Upper lobe of left lung (tissue), 6 donors: ENCODE measurements at regions not wholly inside any gene's neighbourhood (a gene's known extent, or its start where the extent isn't known, plus 50 kb on each side); places are given as distances from the start of the nearest gene placed in this dataset.

ENCODE experiments used
- ATAC-seq, 2 donors: fragments of 200-7000 bp; cut with Tn5 transposase; one replicate each; pipeline ENCODE4 v1.9.1; 2022; ENCODE audit warnings: mild to moderate bottlenecking in 2 of 2, moderate library complexity in 2 of 2; ENCODE audit not compliant: low FRiP score in 2 of 2
- DNase-seq, 2 donors: peaks; one replicate each; pipeline ENCODE4 v3.0.0-alpha.2; 2019 to 2020
- H3K27ac ChIP-seq, 4 donors: fragments of 200-600 bp; sonication (generic); one replicate each; pipeline ENCODE4 v1.5.1; 2016 to 2019
- H3K27me3 ChIP-seq, 4 donors: fragments of 200-600 bp; sonication (generic); one replicate each; pipeline ENCODE4 v1.5.1; 2017 to 2019
- H3K36me3 ChIP-seq, 4 donors: fragments of 200-600 bp; sonication (generic); one replicate each; pipeline ENCODE4 v1.5.1; 2016 to 2019
- H3K4me1 ChIP-seq, 4 donors: fragments of 200-600 bp; sonication (generic); one replicate each; pipeline ENCODE4 v1.5.1; 2018 to 2019
- H3K4me3 ChIP-seq, 4 donors: fragments of 200-600 bp; sonication (generic); one replicate each; pipeline ENCODE4 v1.5.1; 2017 to 2019; ENCODE audit warnings: mild to moderate bottlenecking in 2 of 4, moderate library complexity in 1 of 4
- H3K9me3 ChIP-seq, 4 donors: fragments of 200-600 bp; sonication (generic); one replicate each; pipeline ENCODE4 v1.5.1; 2018 to 2019
- EP300 ChIP-seq, 4 donors: sonication (generic); formaldehyde crosslinking; IDR thresholded peaks; one replicate each; pipeline ENCODE4 v1.5.1; 2017; ENCODE audit warnings: antibody characterized with exemption in 4 of 4, control low read depth in 2 of 4
- POLR2A ChIP-seq, 4 donors: fragments of 450-650 bp; IDR thresholded peaks; one replicate each; pipeline ENCODE4 v1.5.1; 2016 to 2017; ENCODE audit warnings: antibody characterized with exemption in 4 of 4, mild to moderate bottlenecking in 2 of 4
- POLR2AphosphoS5 ChIP-seq, 2 donors: sonication (generic); formaldehyde crosslinking; IDR thresholded peaks; one replicate each; pipeline ENCODE4 v1.5.1; 2017; ENCODE audit warnings: antibody characterized with exemption in 2 of 2
- WGBS, 2 donors: methylation state at CpG; one replicate each; pipeline ENCODE4 v1.1.5; 2017 to 2018; 5-methylcytosine and 5-hydroxymethylcytosine counted together
- TF ChIP-seq, protein P1 (sequence below), 6 experiments: fragments of 450-650 bp in 4 of 6; fragments of 200-600 bp in 2 of 6; sonication (generic) in 2 of 6; IDR thresholded peaks; one replicate each; pipeline ENCODE4 v1.5.1; 2016 to 2019; ENCODE audit warnings: antibody characterized with exemption in 6 of 6
- donor health status: DM: no; HTN: no; CAD: no; lungs with moderate emphysema.
- donor health status: DM: no; HTN: yes; CAD: no; lungs with severe emphysema.

DNA sequence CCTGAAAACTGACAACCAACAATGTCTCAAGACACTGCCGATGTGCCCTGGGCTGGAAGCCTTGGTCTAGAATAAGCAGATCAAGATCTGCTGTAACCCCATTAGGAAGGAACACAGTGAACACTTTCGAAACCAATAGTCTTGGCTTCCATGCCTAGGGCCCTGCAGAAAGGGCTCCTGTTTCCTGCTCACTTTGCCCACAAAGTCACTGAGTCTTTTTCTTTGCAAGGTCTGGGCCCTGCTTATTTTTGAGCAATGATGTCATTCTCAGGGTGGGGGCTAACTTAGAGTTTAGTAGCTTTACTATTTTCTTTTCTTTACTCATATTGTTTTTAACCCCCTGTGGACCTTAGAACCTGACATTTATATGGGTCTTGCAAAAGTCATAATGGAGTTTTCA is 704.2 kb upstream of the TMEM132C start:
- H3K36me3 ChIP-seq = no peaks in the 10 kb centered on the region
- TF ChIP-seq, protein P1, sequence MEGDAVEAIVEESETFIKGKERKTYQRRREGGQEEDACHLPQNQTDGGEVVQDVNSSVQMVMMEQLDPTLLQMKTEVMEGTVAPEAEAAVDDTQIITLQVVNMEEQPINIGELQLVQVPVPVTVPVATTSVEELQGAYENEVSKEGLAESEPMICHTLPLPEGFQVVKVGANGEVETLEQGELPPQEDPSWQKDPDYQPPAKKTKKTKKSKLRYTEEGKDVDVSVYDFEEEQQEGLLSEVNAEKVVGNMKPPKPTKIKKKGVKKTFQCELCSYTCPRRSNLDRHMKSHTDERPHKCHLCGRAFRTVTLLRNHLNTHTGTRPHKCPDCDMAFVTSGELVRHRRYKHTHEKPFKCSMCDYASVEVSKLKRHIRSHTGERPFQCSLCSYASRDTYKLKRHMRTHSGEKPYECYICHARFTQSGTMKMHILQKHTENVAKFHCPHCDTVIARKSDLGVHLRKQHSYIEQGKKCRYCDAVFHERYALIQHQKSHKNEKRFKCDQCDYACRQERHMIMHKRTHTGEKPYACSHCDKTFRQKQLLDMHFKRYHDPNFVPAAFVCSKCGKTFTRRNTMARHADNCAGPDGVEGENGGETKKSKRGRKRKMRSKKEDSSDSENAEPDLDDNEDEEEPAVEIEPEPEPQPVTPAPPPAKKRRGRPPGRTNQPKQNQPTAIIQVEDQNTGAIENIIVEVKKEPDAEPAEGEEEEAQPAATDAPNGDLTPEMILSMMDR (IDR thresholded peaks at IDR 0.05) = no peak
- no peak for TF ChIP-seq POLR2A (IDR thresholded peaks at IDR 0.05)
- no peak for TF ChIP-seq POLR2AphosphoS5 (IDR thresholded peaks at IDR 0.05)
- no peak for TF ChIP-seq EP300 (IDR thresholded peaks at IDR 0.05)
- DNase-seq = no peak
- WGBS, 2 donors = 80 to 92% methylated on average over 2 of the region's 2 CpGs
- H3K27ac ChIP-seq = no peak overlapping the region
- H3K9me3 ChIP-seq = no peaks in the 10 kb centered on the region
- H3K4me1 ChIP-seq = peaks cover 0 to 4% (median 0%) of the 10 kb centered on the region in 4 donors
- no peak overlapping the region for H3K4me3 ChIP-seq
- no peaks in the 10 kb centered on the region for H3K27me3 ChIP-seq
- ATAC-seq = no peak

DNA sequence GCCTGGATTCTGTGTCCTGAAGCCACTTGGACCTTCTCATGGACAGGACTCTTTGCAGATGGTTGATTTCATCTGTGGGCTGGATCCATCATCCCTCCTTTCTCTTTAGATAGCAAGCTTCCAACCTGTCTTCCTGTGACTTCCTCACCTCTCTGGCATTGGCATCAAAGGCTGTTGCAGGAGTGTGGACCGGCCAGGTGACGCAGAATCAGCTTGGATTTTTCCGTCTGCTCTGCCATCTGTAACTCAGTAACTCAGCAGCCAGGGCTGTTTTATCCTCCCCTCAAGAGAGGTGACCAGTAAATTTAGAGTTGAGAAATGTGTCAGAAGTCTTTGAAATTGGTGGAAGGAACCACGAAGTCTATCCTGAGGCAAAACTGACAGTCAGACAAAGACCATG is 701.7 kb upstream of the TMEM132C start:
- Histone ChIP-seq H3K9me3 (no peaks in the 10 kb centered on the region), H3K27ac (no peak overlapping the region), H3K36me3 (no peaks in the 10 kb centered on the region), H3K4me3 (no peak overlapping the region), H3K4me1 (no peaks in the 10 kb centered on the region), H3K27me3 (no peaks in the 10 kb centered on the region)
- no peak for ATAC-seq
- TF ChIP-seq EP300 (IDR thresholded peaks at IDR 0.05) (no peak), POLR2A (IDR thresholded peaks at IDR 0.05) (no peak), POLR2AphosphoS5 (IDR thresholded peaks at IDR 0.05) (no peak)
- TF ChIP-seq, protein P1 (IDR thresholded peaks at IDR 0.05) = no peak
- DNase-seq = no peak
- 92 to 94% methylated on average over 4 of the region's 4 CpGs for WGBS, 2 donors

DNA sequence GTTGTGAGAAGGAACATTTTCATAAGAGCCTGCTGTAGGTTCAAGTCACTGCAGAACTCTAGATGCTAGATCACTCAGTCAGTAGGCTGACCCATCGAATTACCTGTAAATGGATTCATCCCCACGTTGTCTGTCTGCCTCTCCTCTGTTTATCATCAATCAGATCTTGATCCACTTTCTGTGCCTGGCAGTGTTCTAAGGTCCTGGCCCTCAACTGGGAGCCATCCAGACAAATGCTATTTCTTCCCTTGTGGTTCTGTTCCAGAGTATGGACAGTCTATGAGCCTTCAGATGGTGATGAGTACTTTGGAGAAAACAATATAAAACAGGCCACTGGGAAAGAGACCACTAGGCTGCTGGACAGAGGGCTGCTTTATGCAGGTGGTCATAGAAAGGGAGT is 699.4 kb upstream of the TMEM132C start:
- no peak overlapping the region for H3K27ac ChIP-seq
- ATAC-seq (no peak), DNase-seq (no peak)
- TF ChIP-seq POLR2A (IDR thresholded peaks at IDR 0.05) = no peak
- no peak for TF ChIP-seq EP300 (IDR thresholded peaks at IDR 0.05)
- TF ChIP-seq POLR2AphosphoS5 (IDR thresholded peaks at IDR 0.05) = no peak
- TF ChIP-seq, protein P1 (IDR thresholded peaks at IDR 0.05) = no peak
- H3K9me3 ChIP-seq = no peaks in the 10 kb centered on the region
- no peak overlapping the region for H3K4me3 ChIP-seq
- WGBS, 2 donors = 64 to 73% methylated on average over 2 of the region's 2 CpGs
- H3K36me3 ChIP-seq = no peaks in the 10 kb centered on the region
- no peaks in the 10 kb centered on the region for H3K27me3 ChIP-seq
- H3K4me1 ChIP-seq = no peaks in the 10 kb centered on the region

- TF ChIP-seq, protein P1 (IDR thresholded peaks at IDR 0.05) = no peak
- no peak for TF ChIP-seq POLR2A (IDR thresholded peaks at IDR 0.05)
- TF ChIP-seq POLR2AphosphoS5 (IDR thresholded peaks at IDR 0.05) = no peak
- no peak for TF ChIP-seq EP300 (IDR thresholded peaks at IDR 0.05)
- DNase-seq = no peak
- Histone ChIP-seq H3K9me3 (no peaks in the 10 kb centered on the region), H3K4me3 (no peak overlapping the region), H3K27me3 (no peaks in the 10 kb centered on the region), H3K27ac (no peak overlapping the region), H3K4me1 (no peaks in the 10 kb centered on the region), H3K36me3 (no peaks in the 10 kb centered on the region)
- ATAC-seq = no peak
These were observed 696.6 kb upstream of the TMEM132C start for GRCh38 chr12:127570387-127570786.

GRCh38 chr12:127570793-127571360 is 696.1 kb upstream of the TMEM132C start:
- Histone ChIP-seq H3K9me3 (no peaks in the 10 kb centered on the region), H3K4me3 (no peak overlapping the region), H3K4me1 (no peaks in the 10 kb centered on the region), H3K27me3 (no peaks in the 10 kb centered on the region), H3K36me3 (no peaks in the 10 kb centered on the region), H3K27ac (no peak overlapping the region)
- ATAC-seq = no peak
- 82 to 86% methylated on average over 10 of the region's 10 CpGs for WGBS, 2 donors
- TF ChIP-seq POLR2A (IDR thresholded peaks at IDR 0.05) (no peak), EP300 (IDR thresholded peaks at IDR 0.05) (no peak), POLR2AphosphoS5 (IDR thresholded peaks at IDR 0.05) (no peak)
- TF ChIP-seq, protein P1 (IDR thresholded peaks at IDR 0.05) = no peak
- DNase-seq = no peak
